OCI-LY1 (cell line): ENCODE measurements at regions not wholly inside any gene's neighbourhood (a gene's known extent, or its start where the extent isn't known, plus 50 kb on each side); places are given as distances from the start of the nearest gene placed in this dataset.

ENCODE experiments used
- H2AFZ ChIP-seq: fragments of 200-600 bp; sonication (generic), shearing (Covaris generic); 2 replicates; pipeline ENCODE4 v1.6.0; 2014; ENCODE audit warnings: antibody characterized with exemption, mild to moderate bottlenecking, low read length
- H3F3A ChIP-seq: fragments of 200-600 bp; sonication (generic), shearing (Covaris generic); 2 replicates; pipeline ENCODE4 v1.6.0; 2014; ENCODE audit warnings: mild to moderate bottlenecking, antibody characterized with exemption, low read length, moderate library complexity; ENCODE audit not compliant: insufficient read depth
- H3K27ac ChIP-seq: fragments of 200-600 bp; sonication (generic); 2 replicates; pipeline ENCODE4 v1.5.1; 2014; ENCODE audit warnings: low read length, mixed run types, mild to moderate bottlenecking, low read depth; ENCODE audit not compliant: poor library complexity, severe bottlenecking
- H3K27me3 ChIP-seq: fragments of 200-600 bp; sonication (generic); 2 replicates; pipeline ENCODE4 v1.6.0; 2014; ENCODE audit warnings: antibody characterized with exemption, mild to moderate bottlenecking, low read length, moderate library complexity; ENCODE audit not compliant: insufficient read depth
- H3K36me3 ChIP-seq: fragments of 200-600 bp; sonication (generic); 2 replicates; pipeline ENCODE4 v1.6.1; 2014; ENCODE audit warnings: mild to moderate bottlenecking, antibody characterized with exemption, low read length, moderate library complexity, mixed read lengths; ENCODE audit not compliant: insufficient read depth
- H3K4me1 ChIP-seq: fragments of 200-600 bp; sonication (generic); 2 replicates; pipeline ENCODE4 v1.5.1; 2014; ENCODE audit warnings: mild to moderate bottlenecking, low read length, moderate library complexity; ENCODE audit not compliant: insufficient read depth, severe bottlenecking
- H3K4me2 ChIP-seq: fragments of 200-600 bp; sonication (generic), shearing (Covaris generic); 2 replicates; pipeline ENCODE4 v1.6.1; 2014; ENCODE audit warnings: low read length
- H3K4me3 ChIP-seq: fragments of 200-600 bp; sonication (generic); 2 replicates; pipeline ENCODE4 v1.5.1; 2014; ENCODE audit warnings: low read length, low read depth, mild to moderate bottlenecking, mixed read lengths; ENCODE audit not compliant: poor library complexity, severe bottlenecking
- H3K79me2 ChIP-seq: fragments of 200-600 bp; shearing (Covaris generic); 2 replicates; pipeline ENCODE4 v1.6.1; 2016; ENCODE audit warnings: mixed run types, low read length, mixed read lengths; ENCODE audit not compliant: insufficient read depth
- H3K9ac ChIP-seq: fragments of 200-600 bp; sonication (generic), shearing (Covaris generic); 2 replicates; pipeline ENCODE4 v1.6.1; 2014; ENCODE audit warnings: mild to moderate bottlenecking, low read length, mixed read lengths
- H3K9me2 ChIP-seq: fragments of 200-600 bp; sonication (generic), shearing (Covaris generic); 2 replicates; pipeline ENCODE4 v1.6.1; 2014; ENCODE audit warnings: low read depth, mild to moderate bottlenecking, low read length, mixed read lengths
- H3K9me3 ChIP-seq: fragments of 200-600 bp; shearing (Covaris generic); 2 replicates; pipeline ENCODE4 v1.6.1; 2014; ENCODE audit warnings: low read length, mixed read lengths
- H4K20me1 ChIP-seq: fragments of 200-600 bp; sonication (generic), shearing (Covaris generic); 2 replicates; pipeline ENCODE4 v1.6.0; 2016; ENCODE audit warnings: mild to moderate bottlenecking, low read length; ENCODE audit not compliant: insufficient read depth
- CTCF ChIP-seq: fragments of 200-600 bp; sonication (generic), shearing (Covaris generic); IDR thresholded peaks from 2 replicates; pipeline ENCODE4 v1.5.1; 2017; ENCODE audit warnings: mild to moderate bottlenecking, antibody characterized with exemption, low read length, moderate library complexity, mixed read lengths
- EZH2 ChIP-seq: fragments of 200-600 bp; sonication (generic), shearing (Covaris generic); IDR thresholded peaks from 2 replicates; pipeline ENCODE4 v1.8.0; 2017; ENCODE audit warnings: borderline replicate concordance, mixed run types, mild to moderate bottlenecking, antibody characterized with exemption, low read length, moderate library complexity, mixed read lengths

GRCh38 chr21:35349376-35350080 lies 300.4 kb upstream of the RUNX1 start:
- no peaks in the 10 kb centered on the region; the same call in 1 of the 2 replicates for H3K27me3 ChIP-seq
- H3F3A ChIP-seq, result no peaks in the 10 kb centered on the region
- H4K20me1 ChIP-seq, result no peaks in the 10 kb centered on the region
- no peak overlapping the region for H2AFZ ChIP-seq
- H3K27ac ChIP-seq, result no peak overlapping the region
- H3K9me2 ChIP-seq, result no peaks in the 10 kb centered on the region
- no peak overlapping the region for H3K4me2 ChIP-seq
- H3K4me3 ChIP-seq, result no peak overlapping the region
- no peaks in the 10 kb centered on the region for H3K9me3 ChIP-seq
- H3K36me3 ChIP-seq, result no peaks in the 10 kb centered on the region; the same call in 1 of the 2 replicates
- peaks cover 5% of the 10 kb centered on the region for H3K4me1 ChIP-seq
- no peaks in the 10 kb centered on the region for H3K79me2 ChIP-seq
- TF ChIP-seq EZH2 (no peak), CTCF (no peak)
- H3K9ac ChIP-seq, result no peak overlapping the region

- Histone ChIP-seq H4K20me1 (no peaks in the 10 kb centered on the region), H2AFZ (no peak overlapping the region), H3K4me3 (no peak overlapping the region), H3K4me2 (no peak overlapping the region), H3K9ac (no peak overlapping the region), H3K36me3 (no peaks in the 10 kb centered on the region; the same call in 1 of the 2 replicates), H3K27ac (no peak overlapping the region), H3K9me3 (no peaks in the 10 kb centered on the region), H3K27me3 (no peaks in the 10 kb centered on the region; the same call in 1 of the 2 replicates), H3K9me2 (no peaks in the 10 kb centered on the region), H3K4me1 (peaks cover 5% of the 10 kb centered on the region), H3K79me2 (no peaks in the 10 kb centered on the region), H3F3A (no peaks in the 10 kb centered on the region)
- TF ChIP-seq CTCF, result no peak
- no peak for TF ChIP-seq EZH2
Observed at GRCh38 chr21:35348686-35349085, 299.6 kb upstream of the RUNX1 start.

DNA sequence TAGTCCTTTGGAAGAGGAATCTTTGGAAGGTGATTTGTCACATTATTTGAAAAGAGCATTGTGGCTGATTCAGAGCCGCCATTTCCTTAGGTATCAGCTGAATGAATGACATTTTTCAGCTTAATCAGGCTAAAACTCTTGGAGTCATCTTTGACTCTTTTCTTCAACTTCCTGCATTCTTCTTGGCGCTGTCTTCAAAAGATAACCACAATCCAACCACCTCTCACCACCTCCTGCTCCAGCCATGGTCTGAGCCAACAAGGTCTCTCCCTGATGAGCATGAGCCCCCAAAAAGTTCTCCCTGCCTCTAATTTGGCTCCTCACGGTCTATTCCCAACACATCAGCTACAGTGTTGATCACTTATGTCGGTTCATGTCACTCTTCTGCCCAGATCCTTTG lies 297.6 kb upstream of the RUNX1 start:
- no peaks in the 10 kb centered on the region for H3K9me2 ChIP-seq
- H3K27ac ChIP-seq, result no peak overlapping the region
- H3K4me2 ChIP-seq, result no peak overlapping the region
- H4K20me1 ChIP-seq, result no peaks in the 10 kb centered on the region
- H3K27me3 ChIP-seq, result no peaks in the 10 kb centered on the region; the same call in 1 of the 2 replicates
- H3K79me2 ChIP-seq, result no peaks in the 10 kb centered on the region
- H3K4me1 ChIP-seq, result peaks cover 21% of the 10 kb centered on the region
- no peak overlapping the region for H2AFZ ChIP-seq
- TF ChIP-seq EZH2 (no peak), CTCF (no peak)
- H3K9me3 ChIP-seq, result no peaks in the 10 kb centered on the region
- no peaks in the 10 kb centered on the region for H3F3A ChIP-seq
- H3K9ac ChIP-seq, result no peak overlapping the region
- no peak overlapping the region for H3K4me3 ChIP-seq
- no peaks in the 10 kb centered on the region; the same call in 1 of the 2 replicates for H3K36me3 ChIP-seq
